ENCODE measurements at regions not wholly inside any gene's neighbourhood (a gene's known extent, or its start where the extent isn't known, plus 50 kb on each side); places are given as distances from the start of the nearest gene placed in this dataset.

- H3K4me3 Mint-ChIP-seq: no peak overlapping the region
- no peaks in the 10 kb centered on the region for H3K36me3 Mint-ChIP-seq (ENCODE audit: low read depth)
- H3K27me3 Mint-ChIP-seq: no peaks in the 10 kb centered on the region
- H3K27ac Mint-ChIP-seq: no peak overlapping the region
- no peaks in the 10 kb centered on the region for H3K4me1 Mint-ChIP-seq (ENCODE audit: low read depth)
- peaks cover 10% of the 10 kb centered on the region for H3K9me3 Mint-ChIP-seq
Measured at GRCh38 chr4:187795737-187796136, 199.8 kb upstream of the ZFP42 start.

- no peaks in the 10 kb centered on the region for H3K36me3 Mint-ChIP-seq (ENCODE audit: low read depth)
- no peak overlapping the region for H3K27ac Mint-ChIP-seq
- no peaks in the 10 kb centered on the region for H3K4me1 Mint-ChIP-seq (ENCODE audit: low read depth)
- no peaks in the 10 kb centered on the region for H3K27me3 Mint-ChIP-seq
- H3K4me3 Mint-ChIP-seq: no peak overlapping the region
- peaks cover 19% of the 10 kb centered on the region for H3K9me3 Mint-ChIP-seq
Measured at GRCh38 chr4:187798385-187798784, 197.2 kb upstream of the ZFP42 start.

- no peak overlapping the region for H3K27ac Mint-ChIP-seq
- H3K27me3 Mint-ChIP-seq: no peaks in the 10 kb centered on the region
- H3K4me3 Mint-ChIP-seq: no peak overlapping the region
- H3K36me3 Mint-ChIP-seq (ENCODE audit: low read depth): no peaks in the 10 kb centered on the region
- peaks cover 20% of the 10 kb centered on the region for H3K9me3 Mint-ChIP-seq
- no peaks in the 10 kb centered on the region for H3K4me1 Mint-ChIP-seq (ENCODE audit: low read depth)
Measured at GRCh38 chr4:187799735-187800134, 195.8 kb upstream of the ZFP42 start.

- peaks cover 18% of the 10 kb centered on the region for H3K9me3 Mint-ChIP-seq
- H3K4me1 Mint-ChIP-seq (ENCODE audit: low read depth): no peaks in the 10 kb centered on the region
- no peak overlapping the region for H3K27ac Mint-ChIP-seq
- no peaks in the 10 kb centered on the region for H3K36me3 Mint-ChIP-seq (ENCODE audit: low read depth)
- no peak overlapping the region for H3K4me3 Mint-ChIP-seq
- no peaks in the 10 kb centered on the region for H3K27me3 Mint-ChIP-seq
Measured at GRCh38 chr4:187811591-187811990, 184.0 kb upstream of the ZFP42 start.

GRCh38 chr4:187814737-187815465, 180.7 kb upstream of the ZFP42 start:
- no peaks in the 10 kb centered on the region for H3K27me3 Mint-ChIP-seq

GRCh38 chr4:187826725-187827124, 168.8 kb upstream of the ZFP42 start:
- H3K9me3 Mint-ChIP-seq: peaks cover 26% of the 10 kb centered on the region
- H3K27ac Mint-ChIP-seq: no peak overlapping the region
- H3K4me1 Mint-ChIP-seq (ENCODE audit: low read depth): no peaks in the 10 kb centered on the region
- H3K27me3 Mint-ChIP-seq: no peaks in the 10 kb centered on the region
- no peaks in the 10 kb centered on the region for H3K36me3 Mint-ChIP-seq (ENCODE audit: low read depth)
- no peak overlapping the region for H3K4me3 Mint-ChIP-seq

More at GRCh38 chr4:187814737-187815465, 180.7 kb upstream of the ZFP42 start:
- Mint-ChIP-seq H3K9me3 (peaks cover 30% of the 10 kb centered on the region), H3K4me3 (no peak overlapping the region), H3K4me1 (ENCODE audit: low read depth) (no peaks in the 10 kb centered on the region), H3K27ac (no peak overlapping the region), H3K36me3 (ENCODE audit: low read depth) (no peaks in the 10 kb centered on the region)

- Mint-ChIP-seq H3K4me3 (no peak overlapping the region), H3K4me1 (ENCODE audit: low read depth) (no peaks in the 10 kb centered on the region), H3K27ac (no peak overlapping the region), H3K36me3 (ENCODE audit: low read depth) (no peaks in the 10 kb centered on the region), H3K27me3 (no peaks in the 10 kb centered on the region), H3K9me3 (peaks cover 26% of the 10 kb centered on the region)
Measured at GRCh38 chr4:187827631-187828030, 167.9 kb upstream of the ZFP42 start.

- Mint-ChIP-seq H3K36me3 (ENCODE audit: low read depth) (no peaks in the 10 kb centered on the region), H3K9me3 (peaks cover 18% of the 10 kb centered on the region), H3K27me3 (no peaks in the 10 kb centered on the region), H3K4me3 (no peak overlapping the region), H3K4me1 (ENCODE audit: low read depth) (no peaks in the 10 kb centered on the region), H3K27ac (no peak overlapping the region)
Measured at GRCh38 chr4:187839765-187840164, 155.8 kb upstream of the ZFP42 start.

GRCh38 chr4:187840814-187841213, 154.8 kb upstream of the ZFP42 start:
- Mint-ChIP-seq H3K36me3 (ENCODE audit: low read depth) (no peaks in the 10 kb centered on the region), H3K4me3 (no peak overlapping the region), H3K9me3 (peaks cover 18% of the 10 kb centered on the region), H3K27me3 (no peaks in the 10 kb centered on the region), H3K4me1 (ENCODE audit: low read depth) (no peaks in the 10 kb centered on the region), H3K27ac (no peak overlapping the region)

GRCh38 chr4:187849556-187850225, 145.9 kb upstream of the ZFP42 start:
- no peaks in the 10 kb centered on the region for H3K36me3 Mint-ChIP-seq (ENCODE audit: low read depth)
- H3K27me3 Mint-ChIP-seq: no peaks in the 10 kb centered on the region
- no peak overlapping the region for H3K27ac Mint-ChIP-seq
- H3K9me3 Mint-ChIP-seq: peaks cover 23% of the 10 kb centered on the region
- no peaks in the 10 kb centered on the region for H3K4me1 Mint-ChIP-seq (ENCODE audit: low read depth)
- no peak overlapping the region for H3K4me3 Mint-ChIP-seq

GRCh38 chr4:187865914-187866313, 129.7 kb upstream of the ZFP42 start:
- H3K27ac Mint-ChIP-seq: no peak overlapping the region
- no peak overlapping the region for H3K4me3 Mint-ChIP-seq
- H3K9me3 Mint-ChIP-seq: peaks cover 11% of the 10 kb centered on the region
- no peaks in the 10 kb centered on the region for H3K4me1 Mint-ChIP-seq (ENCODE audit: low read depth)
- no peaks in the 10 kb centered on the region for H3K27me3 Mint-ChIP-seq
- no peaks in the 10 kb centered on the region for H3K36me3 Mint-ChIP-seq (ENCODE audit: low read depth)

GRCh38 chr4:187883049-187883448, 112.5 kb upstream of the ZFP42 start:
- Mint-ChIP-seq H3K4me1 (ENCODE audit: low read depth) (no peaks in the 10 kb centered on the region), H3K36me3 (ENCODE audit: low read depth) (no peaks in the 10 kb centered on the region), H3K9me3 (peaks cover 12% of the 10 kb centered on the region), H3K27ac (no peak overlapping the region), H3K4me3 (no peak overlapping the region), H3K27me3 (no peaks in the 10 kb centered on the region)

GRCh38 chr4:187883836-187884475, 111.6 kb upstream of the ZFP42 start:
- H3K36me3 Mint-ChIP-seq (ENCODE audit: low read depth): no peaks in the 10 kb centered on the region
- H3K4me1 Mint-ChIP-seq (ENCODE audit: low read depth): no peaks in the 10 kb centered on the region
- H3K9me3 Mint-ChIP-seq: peaks cover 13% of the 10 kb centered on the region
- H3K4me3 Mint-ChIP-seq: no peak overlapping the region
- no peaks in the 10 kb centered on the region for H3K27me3 Mint-ChIP-seq
- H3K27ac Mint-ChIP-seq: no peak overlapping the region

- no peaks in the 10 kb centered on the region for H3K4me1 Mint-ChIP-seq (ENCODE audit: low read depth)
- H3K4me3 Mint-ChIP-seq: no peak overlapping the region
- H3K27me3 Mint-ChIP-seq: no peaks in the 10 kb centered on the region
- H3K27ac Mint-ChIP-seq: no peak overlapping the region
- H3K36me3 Mint-ChIP-seq (ENCODE audit: low read depth): no peaks in the 10 kb centered on the region
- peaks cover 17% of the 10 kb centered on the region for H3K9me3 Mint-ChIP-seq
Measured at GRCh38 chr4:187887906-187888305, 107.7 kb upstream of the ZFP42 start.

- H3K36me3 Mint-ChIP-seq (ENCODE audit: low read depth): no peaks in the 10 kb centered on the region
- H3K4me3 Mint-ChIP-seq: no peak overlapping the region
- no peaks in the 10 kb centered on the region for H3K27me3 Mint-ChIP-seq
- peaks cover 17% of the 10 kb centered on the region for H3K9me3 Mint-ChIP-seq
- H3K27ac Mint-ChIP-seq: no peak overlapping the region
- H3K4me1 Mint-ChIP-seq (ENCODE audit: low read depth): no peaks in the 10 kb centered on the region
Measured at GRCh38 chr4:187889651-187890050, 105.9 kb upstream of the ZFP42 start.

Measured in stimulated activated naive CD8-positive, alpha-beta T cell treated with anti-CD3 and anti-CD28 coated beads, Interleukin-15, Interleukin-2, amounts not matched to agents 100 ng/mL and 50 ng/mL, for 24 hours (primary cell).